Adrenal gland (tissue), 5 donors: ENCODE measurements at regions not wholly inside any gene's neighbourhood (a gene's known extent, or its start where the extent isn't known, plus 50 kb on each side); places are given as distances from the start of the nearest gene placed in this dataset.

Experiments used
- CTCF ChIP-seq, 6 experiments: fragments of 450-650 bp in 4 of 6; fragments of 200-600 bp in 2 of 6; sonication (generic) in 1 of 6; IDR thresholded peaks; 1 replicate in 5 of 6; 2 replicates in 1 of 6; pipeline versions ENCODE4 v1.5.1 to v1.8.0; 2016 to 2021; ENCODE audit warnings: antibody characterized with exemption in 6 of 6, mild to moderate bottlenecking in 2 of 6, moderate library complexity in 1 of 6
- POLR2A ChIP-seq, 2 donors: fragments of 450-650 bp; IDR thresholded peaks; one replicate each; pipeline ENCODE4 v1.6.1; 2017; ENCODE audit warnings: antibody characterized with exemption in 2 of 2, mild to moderate bottlenecking in 2 of 2, moderate library complexity in 1 of 2
- donor health status: DM: no; HTN: no; CAD: no.

GRCh38 chr12:91920276-91920675 lies 225.4 kb downstream of the BTG1 start:
- TF ChIP-seq CTCF (IDR thresholded peaks at IDR 0.05) (no peak), POLR2A (IDR thresholded peaks at IDR 0.05) (no peak)
